GM18505 (cell line): ENCODE measurements at regions not wholly inside any gene's neighbourhood (a gene's known extent, or its start where the extent isn't known, plus 50 kb on each side); places are given as distances from the start of the nearest gene placed in this dataset.

Source experiments
- ATAC-seq: cut with Tn5 transposase; IDR thresholded peaks from one replicate; pipeline ENCODE4 v1.9.1; 2021; ENCODE audit not compliant: unreplicated experiment
- POLR2A ChIP-seq: IDR thresholded peaks from 4 replicates; pipeline ENCODE4 v1.6.1; 2011; ENCODE audit warnings: borderline replicate concordance; ENCODE audit not compliant: insufficient read depth, insufficient read length; ENCODE audit errors: extremely low read depth

- TF ChIP-seq POLR2A: no peak
- no peak for ATAC-seq
Observed at GRCh38 chr3:148136816-148137215, 560.9 kb upstream of the AGTR1 start.

GRCh38 chr3:148146241-148146640 is 551.5 kb upstream of the AGTR1 start:
- ATAC-seq: no peak
- TF ChIP-seq POLR2A: no peak

GRCh38 chr3:148146947-148147826 is 550.5 kb upstream of the AGTR1 start:
- no peak for TF ChIP-seq POLR2A

GRCh38 chr3:148147903-148148302 is 549.8 kb upstream of the AGTR1 start:
- no peak for TF ChIP-seq POLR2A
- ATAC-seq: no peak

More at GRCh38 chr3:148146947-148147826, 550.5 kb upstream of the AGTR1 start:
- no peak for ATAC-seq

GRCh38 chr3:148149556-148149955 is 548.1 kb upstream of the AGTR1 start:
- no peak for TF ChIP-seq POLR2A
- ATAC-seq: no peak

- ATAC-seq: no peak
- no peak for TF ChIP-seq POLR2A
Observed at GRCh38 chr3:148150141-148150540, 547.6 kb upstream of the AGTR1 start.

GRCh38 chr3:148158210-148158609 is 539.5 kb upstream of the AGTR1 start:
- ATAC-seq: no peak
- TF ChIP-seq POLR2A: no peak

- no peak for TF ChIP-seq POLR2A
- no peak for ATAC-seq
Observed at GRCh38 chr3:148162132-148162531, 535.6 kb upstream of the AGTR1 start.

GRCh38 chr3:148168347-148168746 is 529.4 kb upstream of the AGTR1 start:
- no peak for TF ChIP-seq POLR2A
- no peak for ATAC-seq

- TF ChIP-seq POLR2A: no peak
- ATAC-seq: no peak
Observed at GRCh38 chr3:148173851-148174250, 523.9 kb upstream of the AGTR1 start.

- no peak for TF ChIP-seq POLR2A
- no peak for ATAC-seq
Observed at GRCh38 chr3:148175214-148175613, 522.5 kb upstream of the AGTR1 start.

- TF ChIP-seq POLR2A: no peak
- ATAC-seq: no peak
Observed at GRCh38 chr3:148178503-148178902, 519.2 kb upstream of the AGTR1 start.

- no peak for TF ChIP-seq POLR2A
- ATAC-seq: no peak
Observed at GRCh38 chr3:148184798-148185197, 512.9 kb upstream of the AGTR1 start.

GRCh38 chr3:148186881-148187280 is 510.8 kb upstream of the AGTR1 start:
- no peak for ATAC-seq

More at GRCh38 chr3:148186881-148187280, 510.8 kb upstream of the AGTR1 start:
- TF ChIP-seq POLR2A: no peak
